ENCODE measurements at regions not wholly inside any gene's neighbourhood (a gene's known extent, or its start where the extent isn't known, plus 50 kb on each side); places are given as distances from the start of the nearest gene placed in this dataset.
"Not testable (repeated sequence)": the region's sequence is repeated elsewhere in the genome, so short reads cannot be mapped to it uniquely, and the experiment has no call there.

GRCh38 chr2:220585241-220585640 lies 957.8 kb downstream of the SLC4A3 start:
- no peak for DNase-seq

- no peak for DNase-seq
Measured at GRCh38 chr2:220586980-220587530, 959.6 kb downstream of the SLC4A3 start.

GRCh38 chr2:220588148-220588547 lies 960.7 kb downstream of the SLC4A3 start:
- DNase-seq, result no peak

- no peak for DNase-seq
Measured at GRCh38 chr2:220590476-220590875, 963.0 kb downstream of the SLC4A3 start.

- no peak for DNase-seq
Measured at GRCh38 chr2:220593526-220593925, 966.1 kb downstream of the SLC4A3 start.

- DNase-seq, result no peak
Measured at GRCh38 chr2:220601674-220602073, 970.4 kb downstream of the EPHA4 start.

GRCh38 chr2:220613004-220613403 lies 959.1 kb downstream of the EPHA4 start:
- not testable (repeated sequence) for DNase-seq

GRCh38 chr2:220614064-220614463 lies 958.0 kb downstream of the EPHA4 start:
- no peak for DNase-seq

- no peak for DNase-seq
Measured at GRCh38 chr2:220619525-220620220, 952.4 kb downstream of the EPHA4 start.

- no peak for DNase-seq
Measured at GRCh38 chr2:220626603-220627002, 945.5 kb downstream of the EPHA4 start.

- DNase-seq, result no peak
Measured at GRCh38 chr2:220628252-220628651, 943.9 kb downstream of the EPHA4 start.

GRCh38 chr2:220641137-220641536 lies 931.0 kb downstream of the EPHA4 start:
- DNase-seq, result peak; percentile 3

GRCh38 chr2:220646424-220646823 lies 925.7 kb downstream of the EPHA4 start:
- DNase-seq, result no peak

GRCh38 chr2:220648628-220649027 lies 923.5 kb downstream of the EPHA4 start:
- no peak for DNase-seq

- DNase-seq, result no peak
Measured at GRCh38 chr2:220653776-220654175, 918.3 kb downstream of the EPHA4 start.

- DNase-seq, result no peak
Measured at GRCh38 chr2:220654322-220654721, 917.8 kb downstream of the EPHA4 start.

- DNase-seq, result no peak
Measured at GRCh38 chr2:220660277-220661145, 911.6 kb downstream of the EPHA4 start.

- no peak for DNase-seq
Measured at GRCh38 chr2:220662431-220662830, 909.7 kb downstream of the EPHA4 start.

GRCh38 chr2:220663065-220663464 lies 909.0 kb downstream of the EPHA4 start:
- DNase-seq, result no peak

- DNase-seq, result no peak
Measured at GRCh38 chr2:220664272-220665107, 907.6 kb downstream of the EPHA4 start.

- no peak for DNase-seq
Measured at GRCh38 chr2:220665108-220665471, 907.0 kb downstream of the EPHA4 start.

- DNase-seq, result no peak
Measured at GRCh38 chr2:220669324-220669723, 902.8 kb downstream of the EPHA4 start.

- DNase-seq, result no peak
Measured at GRCh38 chr2:220670511-220670910, 901.6 kb downstream of the EPHA4 start.
